OCI-LY3 (cell line): ENCODE measurements at regions not wholly inside any gene's neighbourhood (a gene's known extent, or its start where the extent isn't known, plus 50 kb on each side); places are given as distances from the start of the nearest gene placed in this dataset.

Source experiments
- H2AFZ ChIP-seq: fragments of 200-600, 300-600 bp; shearing (Covaris generic); 2 replicates; pipeline ENCODE4 v1.6.0; 2014; ENCODE audit warnings: antibody characterized with exemption, low read depth, low read length
- H3K27ac ChIP-seq: fragments of 200-600, 300-600 bp; sonication (generic); 2 replicates; pipeline ENCODE4 v1.5.1; 2014; ENCODE audit warnings: mild to moderate bottlenecking, low read length, moderate library complexity, mixed read lengths
- H3K27me3 ChIP-seq: fragments of 200-600, 300-600 bp; sonication (generic); 2 replicates; pipeline ENCODE4 v1.6.1; 2014; ENCODE audit warnings: low read depth, low read length, mixed read lengths
- H3K36me3 ChIP-seq: fragments of 200-600, 300-600 bp; sonication (generic); replicated peaks from 2 replicates; pipeline ENCODE3; 2014; ENCODE audit warnings: low read depth, low read length, mixed read lengths
- H3K4me1 ChIP-seq: fragments of 300-600, 200-600 bp; sonication (generic); 2 replicates; pipeline ENCODE4 v1.6.1; 2014; ENCODE audit warnings: low read length, mixed read lengths
- H3K4me2 ChIP-seq: fragments of 200-600, 300-600 bp; sonication (generic); 2 replicates; pipeline ENCODE4 v1.6.1; 2014; ENCODE audit warnings: low read length, mixed read lengths
- H3K4me3 ChIP-seq: fragments of 300-600, 200-600 bp; sonication (generic); 2 replicates; pipeline ENCODE4 v1.5.1; 2014; ENCODE audit warnings: antibody characterized with exemption, mild to moderate bottlenecking, low read length, moderate library complexity
- H3K79me2 ChIP-seq: fragments of 300-600, 200-600 bp; shearing (Covaris generic); 2 replicates; pipeline ENCODE4 v1.6.1; 2014; ENCODE audit warnings: mild to moderate bottlenecking, low read length, mixed read lengths
- H3K9ac ChIP-seq: fragments of 300-600, 200-600 bp; shearing (Covaris generic); 2 replicates; pipeline ENCODE4 v1.6.0; 2014; ENCODE audit warnings: mild to moderate bottlenecking, low read length, moderate library complexity
- H3K9me3 ChIP-seq: fragments of 200-600, 300-600 bp; shearing (Covaris generic); 2 replicates; pipeline ENCODE4 v1.6.1; 2014; ENCODE audit warnings: low read length, mixed read lengths; ENCODE audit not compliant: insufficient read depth
- H4K20me1 ChIP-seq: fragments of 200-600, 300-600 bp; sonication (generic); 2 replicates; pipeline ENCODE4 v1.6.1; 2016; ENCODE audit warnings: low read length, mixed read lengths; ENCODE audit not compliant: insufficient read depth
- CTCF ChIP-seq: fragments of 200-600, 300-600 bp; sonication (generic); IDR thresholded peaks from 2 replicates; pipeline ENCODE4 v1.5.1; 2014; ENCODE audit warnings: antibody characterized with exemption, low read length, low read depth
- EZH2phosphoT487 ChIP-seq: fragments of 200-600 bp; shearing (Covaris generic); IDR thresholded peaks from 2 replicates; pipeline ENCODE4 v1.6.1; 2018; ENCODE audit warnings: antibody characterized with exemption, mixed run types, low read depth

- Histone ChIP-seq H3K9me3 (no peaks in the 10 kb centered on the region), H4K20me1 (no peaks in the 10 kb centered on the region), H3K4me1 (no peaks in the 10 kb centered on the region), H3K4me3 (no peak overlapping the region), H3K9ac (no peak overlapping the region), H3K36me3 (no peaks in the 10 kb centered on the region), H3K27ac (no peak overlapping the region), H3K4me2 (no peak overlapping the region), H2AFZ (no peak overlapping the region), H3K79me2 (no peaks in the 10 kb centered on the region), H3K27me3 (no peaks in the 10 kb centered on the region)
- TF ChIP-seq CTCF (no peak), EZH2phosphoT487 (no peak)
These were observed 299.5 kb downstream of the PRL start for GRCh38 chr6:21997119-21998037.

- Histone ChIP-seq H2AFZ (no peak overlapping the region), H3K4me3 (no peak overlapping the region)
These were observed 298.3 kb downstream of the PRL start for GRCh38 chr6:21998582-21998981.

GRCh38 chr6:21999012-21999528, 297.8 kb downstream of the PRL start:
- Histone ChIP-seq H3K36me3 (no peaks in the 10 kb centered on the region), H3K27me3 (no peaks in the 10 kb centered on the region), H3K4me2 (no peak overlapping the region), H3K9ac (no peak overlapping the region), H3K9me3 (no peaks in the 10 kb centered on the region), H3K79me2 (no peaks in the 10 kb centered on the region), H3K27ac (no peak overlapping the region), H2AFZ (no peak overlapping the region), H3K4me3 (no peak overlapping the region), H4K20me1 (no peaks in the 10 kb centered on the region), H3K4me1 (no peaks in the 10 kb centered on the region)
- no peak for TF ChIP-seq EZH2phosphoT487
- TF ChIP-seq CTCF = no peak

More at GRCh38 chr6:21998582-21998981, 298.3 kb downstream of the PRL start:
- H3K9me3 ChIP-seq = no peaks in the 10 kb centered on the region
- TF ChIP-seq CTCF = no peak
- TF ChIP-seq EZH2phosphoT487 = no peak
- no peak overlapping the region for H3K4me2 ChIP-seq
- H3K4me1 ChIP-seq = no peaks in the 10 kb centered on the region
- no peaks in the 10 kb centered on the region for H3K79me2 ChIP-seq
- no peak overlapping the region for H3K9ac ChIP-seq
- H3K27ac ChIP-seq = no peak overlapping the region
- H4K20me1 ChIP-seq = no peaks in the 10 kb centered on the region
- H3K36me3 ChIP-seq = no peaks in the 10 kb centered on the region
- H3K27me3 ChIP-seq = no peaks in the 10 kb centered on the region

GRCh38 chr6:21999741-22000140, 297.1 kb downstream of the PRL start:
- no peaks in the 10 kb centered on the region for H3K27me3 ChIP-seq
- H3K4me1 ChIP-seq = no peaks in the 10 kb centered on the region
- TF ChIP-seq EZH2phosphoT487 (no peak), CTCF (no peak)
- no peak overlapping the region for H3K27ac ChIP-seq
- no peak overlapping the region for H3K4me3 ChIP-seq
- H2AFZ ChIP-seq = no peak overlapping the region
- H4K20me1 ChIP-seq = no peaks in the 10 kb centered on the region
- H3K79me2 ChIP-seq = no peaks in the 10 kb centered on the region
- H3K36me3 ChIP-seq = no peaks in the 10 kb centered on the region
- no peaks in the 10 kb centered on the region for H3K9me3 ChIP-seq
- H3K9ac ChIP-seq = no peak overlapping the region
- no peak overlapping the region for H3K4me2 ChIP-seq
